Adrenal gland (tissue), 9 donors: ENCODE measurements at regions not wholly inside any gene's neighbourhood (a gene's known extent, or its start where the extent isn't known, plus 50 kb on each side); places are given as distances from the start of the nearest gene placed in this dataset.

Experiments
- DNase-seq, 7 donors: peaks; one replicate each; pipeline ENCODE4 v3.0.0-alpha.2; 2019 to 2020
- H3K27ac ChIP-seq, 5 donors: fragments of 200-600 bp; sonication (generic) in 4 of 5; 1 replicate in 3 of 5; 2 replicates in 2 of 5; pipeline versions ENCODE4 v1.5.1 to v1.8.0; 2016 to 2020; ENCODE audit warnings: mild to moderate bottlenecking in 1 of 5
- H3K27me3 ChIP-seq: fragments of 200-600 bp; 2 replicates; pipeline ENCODE4 v1.8.0; 2021
- H3K36me3 ChIP-seq, 2 donors: fragments of 200-600 bp; replicated peaks in 1 of 2; 1 replicate in 1 of 2; 2 replicates in 1 of 2; pipeline versions ENCODE4 v1.5.1 to v1.8.0; 2018 to 2022
- H3K4me1 ChIP-seq, 2 donors: fragments of 200-600 bp; replicated peaks in 1 of 2; 1 replicate in 1 of 2; 2 replicates in 1 of 2; pipeline versions ENCODE4 v1.5.1 to v1.8.0; 2018 to 2021
- H3K4me3 ChIP-seq, 4 donors: fragments of 200-600 bp; sonication (generic) in 3 of 4; one replicate each; pipeline ENCODE4 v1.5.1; 2016 to 2018
- H3K9me3 ChIP-seq, 3 donors: fragments of 200-600 bp; sonication (generic) in 1 of 3; replicated peaks in 1 of 3; 1 replicate in 2 of 3; 2 replicates in 1 of 3; pipeline versions ENCODE4 v1.5.1 to v1.8.0; 2016 to 2021
- POLR2A ChIP-seq, 2 donors: fragments of 450-650 bp; IDR thresholded peaks; one replicate each; pipeline ENCODE4 v1.6.1; 2017; ENCODE audit warnings: antibody characterized with exemption in 2 of 2, mild to moderate bottlenecking in 2 of 2, moderate library complexity in 1 of 2
- WGBS, 4 donors: extraction: QIAGEN DNeasy Blood & Tissue Kit in 2 of 4; methylation state at CpG; one replicate each; pipeline versions ENCODE4 v1.1.5 to v1.1.7; 2013 to 2017; 5-methylcytosine and 5-hydroxymethylcytosine counted together
- intact Hi-C, 2 donors: fragments of 100-400 bp; cut with DNase I; formaldehyde crosslinking; loops; one replicate each; pipeline versions ENCODE4 v1.14.1 to v1.15.0; 2022 to 2023
- TF ChIP-seq, protein P1 (sequence below), 6 experiments: fragments of 450-650 bp in 4 of 6; fragments of 200-600 bp in 2 of 6; sonication (generic) in 1 of 6; IDR thresholded peaks; 1 replicate in 5 of 6; 2 replicates in 1 of 6; pipeline versions ENCODE4 v1.5.1 to v1.8.0; 2016 to 2021; ENCODE audit warnings: antibody characterized with exemption in 6 of 6, mild to moderate bottlenecking in 2 of 6, moderate library complexity in 1 of 6
- donor health status: healthy with polysubstance abuse.
- donor health status: Bipolar disorder and iron deficiency.
- donor health status: DM: yes; HTN: yes; CAD: no.
- donor health status: DM: no; HTN: no; CAD: no.
- donor health status: DM: no; HTN: no; CAD: no.

DNA sequence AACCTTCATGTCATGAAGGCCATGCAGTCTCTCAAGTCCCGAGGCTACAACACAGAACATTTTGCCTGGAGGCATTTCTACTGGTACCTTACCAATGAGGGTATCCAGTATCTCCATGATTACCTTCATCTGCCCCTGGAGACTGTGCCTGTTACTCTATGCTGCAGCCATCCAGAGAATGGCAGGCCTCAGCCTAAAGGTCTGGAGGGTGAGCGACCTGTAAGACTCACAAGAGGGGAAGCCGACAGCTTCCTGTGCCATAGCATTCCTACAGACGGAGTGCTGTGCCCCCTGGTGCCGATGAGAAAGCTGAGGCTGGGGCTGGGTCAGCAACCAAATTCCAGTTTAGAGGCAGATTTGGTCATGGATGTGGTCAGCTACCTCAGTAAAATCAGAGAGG is 51.3 kb upstream of the CADPS start:
- TF ChIP-seq, protein P1, sequence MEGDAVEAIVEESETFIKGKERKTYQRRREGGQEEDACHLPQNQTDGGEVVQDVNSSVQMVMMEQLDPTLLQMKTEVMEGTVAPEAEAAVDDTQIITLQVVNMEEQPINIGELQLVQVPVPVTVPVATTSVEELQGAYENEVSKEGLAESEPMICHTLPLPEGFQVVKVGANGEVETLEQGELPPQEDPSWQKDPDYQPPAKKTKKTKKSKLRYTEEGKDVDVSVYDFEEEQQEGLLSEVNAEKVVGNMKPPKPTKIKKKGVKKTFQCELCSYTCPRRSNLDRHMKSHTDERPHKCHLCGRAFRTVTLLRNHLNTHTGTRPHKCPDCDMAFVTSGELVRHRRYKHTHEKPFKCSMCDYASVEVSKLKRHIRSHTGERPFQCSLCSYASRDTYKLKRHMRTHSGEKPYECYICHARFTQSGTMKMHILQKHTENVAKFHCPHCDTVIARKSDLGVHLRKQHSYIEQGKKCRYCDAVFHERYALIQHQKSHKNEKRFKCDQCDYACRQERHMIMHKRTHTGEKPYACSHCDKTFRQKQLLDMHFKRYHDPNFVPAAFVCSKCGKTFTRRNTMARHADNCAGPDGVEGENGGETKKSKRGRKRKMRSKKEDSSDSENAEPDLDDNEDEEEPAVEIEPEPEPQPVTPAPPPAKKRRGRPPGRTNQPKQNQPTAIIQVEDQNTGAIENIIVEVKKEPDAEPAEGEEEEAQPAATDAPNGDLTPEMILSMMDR (IDR thresholded peaks at IDR 0.05), result no peak
- Histone ChIP-seq H3K4me1 (no peaks in the 10 kb centered on the region), H3K9me3 (no peaks in the 10 kb centered on the region), H3K4me3 (no peak overlapping the region), H3K27ac (no peak overlapping the region), H3K36me3 (no peaks in the 10 kb centered on the region), H3K27me3 (no peaks in the 10 kb centered on the region)
- WGBS, 4 donors, result 41 to 56% (median 51%) methylated on average over 5 of the region's 5 CpGs
- DNase-seq, result no peak
- intact Hi-C loops, result no loop called here

GRCh38 chr3:62928256-62928655 is 53.0 kb upstream of the CADPS start:
- intact Hi-C loops, result no loop called here
- H3K27ac ChIP-seq, result no peak overlapping the region
- TF ChIP-seq POLR2A (IDR thresholded peaks at IDR 0.05), result no peak
- TF ChIP-seq, protein P1 (IDR thresholded peaks at IDR 0.05), result no peak
- 45 to 69% (median 57%) methylated on average over 1 of the region's 1 CpG for WGBS, 4 donors
- H3K4me3 ChIP-seq, result no peak overlapping the region
- H3K36me3 ChIP-seq, result no peaks in the 10 kb centered on the region
- H3K4me1 ChIP-seq, result no peaks in the 10 kb centered on the region
- H3K27me3 ChIP-seq, result no peaks in the 10 kb centered on the region
- DNase-seq, result no peak
- no peaks in the 10 kb centered on the region for H3K9me3 ChIP-seq

DNA sequence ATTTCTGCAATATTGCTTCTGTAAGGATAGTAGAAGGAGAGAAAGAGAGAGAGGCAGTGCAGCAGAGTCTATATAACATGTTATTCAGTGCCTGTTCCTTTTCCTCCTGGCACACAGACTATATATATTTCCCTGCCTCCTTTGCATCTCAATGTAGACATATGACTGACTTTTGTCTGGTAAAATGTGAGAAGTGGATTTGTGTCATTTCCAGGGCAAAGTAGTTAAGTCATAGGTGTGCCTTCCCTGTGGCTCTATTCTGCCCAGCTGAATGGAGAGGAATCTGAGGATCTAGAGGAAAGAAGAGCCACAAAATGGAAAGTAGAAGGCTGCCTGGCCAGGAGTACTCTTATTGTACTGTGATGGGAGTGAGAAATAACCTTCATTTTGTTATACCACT is 54.6 kb upstream of the CADPS start:
- Histone ChIP-seq H3K27ac (no peak overlapping the region), H3K4me1 (no peaks in the 10 kb centered on the region), H3K4me3 (no peak overlapping the region), H3K27me3 (no peaks in the 10 kb centered on the region), H3K9me3 (no peaks in the 10 kb centered on the region), H3K36me3 (no peaks in the 10 kb centered on the region)
- DNase-seq, result no peak
- intact Hi-C loops, result no loop called here
- TF ChIP-seq, protein P1 (IDR thresholded peaks at IDR 0.05), result no peak
- no peak for TF ChIP-seq POLR2A (IDR thresholded peaks at IDR 0.05)

DNA sequence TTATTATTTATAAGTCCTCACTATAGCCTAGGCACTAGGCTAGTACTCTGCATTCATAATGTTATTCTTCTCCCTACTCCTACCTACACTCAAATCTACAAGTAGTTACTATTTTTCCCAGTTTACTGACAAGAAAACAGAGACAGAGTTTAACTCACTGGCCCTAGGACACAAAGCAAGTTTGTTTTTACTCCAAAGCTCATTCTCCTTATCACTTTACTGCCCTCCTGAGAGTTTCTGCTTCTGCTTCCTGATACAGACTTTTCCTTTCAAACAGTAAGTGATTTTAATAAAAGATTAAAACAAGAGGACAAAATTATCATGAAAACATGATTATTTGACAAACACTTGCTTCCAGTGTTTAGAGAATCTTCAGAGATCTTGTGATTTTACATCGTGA is 60.6 kb upstream of the CADPS start:
- no peak for DNase-seq

More for the DNA sequence above, 60.6 kb upstream of the CADPS start:
- no peak overlapping the region for H3K4me3 ChIP-seq
- H3K9me3 ChIP-seq, result no peaks in the 10 kb centered on the region
- intact Hi-C loops, result no loop called here
- no peak overlapping the region for H3K27ac ChIP-seq
- no peaks in the 10 kb centered on the region for H3K36me3 ChIP-seq
- no peaks in the 10 kb centered on the region for H3K4me1 ChIP-seq
- H3K27me3 ChIP-seq, result no peaks in the 10 kb centered on the region
- 58 to 70% (median 61%) methylated on average over 1 of the region's 1 CpG for WGBS, 4 donors
- no peak for TF ChIP-seq POLR2A (IDR thresholded peaks at IDR 0.05)
- TF ChIP-seq, protein P1 (IDR thresholded peaks at IDR 0.05), result no peak
